GM12892 (cell line): ENCODE measurements at regions not wholly inside any gene's neighbourhood (a gene's known extent, or its start where the extent isn't known, plus 50 kb on each side); places are given as distances from the start of the nearest gene placed in this dataset.

Experiments
- DNase-seq: peaks from one replicate; pipeline ENCODE4 v3.0.0; 2011; ENCODE audit not compliant: insufficient read length
- FAIRE-seq: peaks from 2 replicates; lab custom pipeline; 2011; peaks lifted over from hg19 to GRCh38; lab: Jason Lieb, UNC
- POLR2A ChIP-seq: IDR thresholded peaks from 2 replicates; pipeline ENCODE4 v1.6.1; 2011; ENCODE audit warnings: low read depth, low read length, control low read depth
- POLR2AphosphoS5 ChIP-seq: IDR thresholded peaks from 2 replicates; pipeline ENCODE4 v1.6.1; 2011; ENCODE audit warnings: low read depth, low read length, control low read depth
- TAF1 ChIP-seq: IDR thresholded peaks from 2 replicates; pipeline ENCODE4 v1.6.1; 2011; ENCODE audit warnings: low read depth, mild to moderate bottlenecking, control low read depth, low read length, borderline replicate concordance

DNA sequence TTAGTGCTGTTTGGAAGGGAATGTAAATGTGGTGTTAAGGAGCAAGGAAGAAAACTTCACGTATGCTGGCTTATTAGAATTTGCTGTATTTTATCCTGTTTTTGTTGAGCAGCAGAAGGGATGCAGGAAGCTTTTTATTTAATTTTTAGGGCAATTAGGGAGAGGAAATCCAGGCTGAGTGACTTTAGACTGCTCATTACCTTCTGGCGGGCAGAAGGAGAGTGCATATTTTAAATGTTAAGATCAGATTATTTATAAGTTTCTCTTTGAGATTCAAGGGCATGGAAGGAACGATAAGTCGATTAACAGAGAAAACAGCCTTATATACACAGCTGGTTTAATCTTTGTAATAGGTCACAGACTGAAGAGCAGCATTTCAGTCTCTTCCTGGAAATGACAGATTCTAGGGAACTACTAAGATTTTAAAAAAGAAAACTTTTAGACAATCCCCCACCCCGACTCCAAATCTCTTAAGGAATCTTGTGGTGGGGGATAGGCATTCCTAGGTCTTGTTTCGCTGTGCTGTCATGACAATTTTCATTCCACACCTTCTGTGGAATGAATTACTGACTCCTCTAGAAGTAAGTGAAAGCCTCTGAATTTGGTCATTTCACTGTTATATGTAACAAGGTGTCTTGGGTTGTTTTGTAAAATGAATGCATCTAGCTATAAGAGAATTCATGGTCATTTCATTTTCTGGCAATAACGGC is 402.5 kb downstream of the RAPGEF2 start:
- no peak for TF ChIP-seq TAF1
- no peak for TF ChIP-seq POLR2A
- TF ChIP-seq POLR2AphosphoS5, result no peak
- DNase-seq (no peak), FAIRE-seq (no peak)

DNA sequence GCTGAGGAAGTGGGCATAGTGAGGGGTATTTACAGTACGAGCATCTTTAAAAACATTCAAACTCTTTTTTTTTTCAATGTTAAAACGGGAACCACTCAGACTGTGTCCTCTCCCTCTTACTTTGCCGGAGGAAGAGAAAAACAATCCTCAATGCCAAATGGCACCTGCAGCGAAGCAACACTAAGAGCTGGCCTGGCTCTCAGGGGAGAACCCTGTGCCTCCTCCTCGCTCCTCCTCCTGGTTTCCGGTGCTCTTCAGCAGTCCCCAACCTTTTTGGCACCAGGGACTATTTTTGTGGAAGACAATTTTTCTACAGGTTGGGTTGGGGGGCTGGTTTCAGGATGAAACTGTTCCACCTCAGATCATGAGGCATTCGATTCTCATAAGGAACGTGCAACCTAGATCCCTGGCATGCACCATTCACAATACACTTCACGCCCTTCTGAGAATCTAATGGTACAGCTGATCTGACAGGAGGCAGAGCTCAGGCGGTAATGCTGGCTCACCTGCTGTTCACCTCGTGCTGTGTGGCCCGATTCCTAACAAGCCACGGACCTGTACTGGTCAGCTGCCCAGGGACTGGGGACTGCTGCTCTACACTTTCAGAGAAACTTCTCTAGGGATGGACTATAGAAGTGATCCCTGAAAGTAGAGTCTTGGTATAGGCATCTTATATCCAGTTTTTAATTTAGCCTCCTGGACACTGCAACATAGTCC is 404.1 kb downstream of the RAPGEF2 start:
- no peak for FAIRE-seq
- DNase-seq, result no peak
- no peak for TF ChIP-seq POLR2AphosphoS5
- TF ChIP-seq TAF1, result no peak
- TF ChIP-seq POLR2A, result no peak

DNA sequence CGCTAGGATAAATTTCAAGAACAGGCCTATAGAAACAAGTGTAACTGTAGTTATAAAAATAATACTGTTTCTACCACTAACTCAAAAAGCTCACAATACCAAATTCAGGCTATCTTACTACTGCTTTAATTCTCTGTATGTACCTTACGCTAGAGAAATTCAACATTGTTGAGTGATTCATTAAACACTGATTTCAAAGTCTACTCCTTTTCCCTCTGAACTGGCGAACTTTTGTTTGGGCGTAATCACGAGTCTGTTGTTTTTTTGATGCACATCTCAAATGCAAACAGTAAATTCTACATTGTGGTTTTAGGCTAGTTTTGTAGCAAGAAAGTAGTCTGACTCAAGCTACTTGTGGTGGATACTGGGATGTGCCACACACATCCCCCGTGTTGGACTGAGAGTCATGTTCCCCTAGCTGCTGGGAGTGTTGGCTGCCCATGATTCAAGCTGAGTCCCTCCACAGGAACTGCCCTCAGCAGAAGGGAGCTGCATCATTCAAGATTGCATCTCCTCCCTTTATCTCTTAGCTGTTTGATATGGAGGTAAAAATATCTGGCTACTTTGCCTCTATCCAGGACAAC is 406.1 kb downstream of the RAPGEF2 start:
- DNase-seq (no peak), FAIRE-seq (no peak)
- TF ChIP-seq TAF1, result no peak
- no peak for TF ChIP-seq POLR2A
- no peak for TF ChIP-seq POLR2AphosphoS5

DNA sequence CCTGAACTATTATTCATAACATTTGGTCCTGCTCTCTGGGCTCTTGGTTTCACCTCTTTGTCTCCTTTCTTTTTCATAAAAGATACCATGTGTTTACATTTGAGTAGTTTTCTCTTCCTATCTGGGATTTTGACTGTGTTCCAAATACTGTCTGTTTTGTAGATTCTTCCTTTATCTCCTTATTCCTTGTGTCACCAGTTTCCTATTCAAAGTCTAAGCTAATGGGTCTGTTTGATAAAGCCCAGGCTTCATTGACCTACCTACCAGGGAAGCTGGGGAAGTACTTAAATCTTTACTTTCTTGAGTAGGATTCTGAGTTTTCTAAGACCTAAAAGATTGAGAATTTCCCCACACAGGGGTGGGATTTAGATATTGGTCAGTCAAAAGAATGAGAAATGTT is 409.5 kb downstream of the RAPGEF2 start:
- TF ChIP-seq POLR2A (no peak), TAF1 (no peak), POLR2AphosphoS5 (no peak)
- FAIRE-seq (no peak), DNase-seq (no peak)

DNA sequence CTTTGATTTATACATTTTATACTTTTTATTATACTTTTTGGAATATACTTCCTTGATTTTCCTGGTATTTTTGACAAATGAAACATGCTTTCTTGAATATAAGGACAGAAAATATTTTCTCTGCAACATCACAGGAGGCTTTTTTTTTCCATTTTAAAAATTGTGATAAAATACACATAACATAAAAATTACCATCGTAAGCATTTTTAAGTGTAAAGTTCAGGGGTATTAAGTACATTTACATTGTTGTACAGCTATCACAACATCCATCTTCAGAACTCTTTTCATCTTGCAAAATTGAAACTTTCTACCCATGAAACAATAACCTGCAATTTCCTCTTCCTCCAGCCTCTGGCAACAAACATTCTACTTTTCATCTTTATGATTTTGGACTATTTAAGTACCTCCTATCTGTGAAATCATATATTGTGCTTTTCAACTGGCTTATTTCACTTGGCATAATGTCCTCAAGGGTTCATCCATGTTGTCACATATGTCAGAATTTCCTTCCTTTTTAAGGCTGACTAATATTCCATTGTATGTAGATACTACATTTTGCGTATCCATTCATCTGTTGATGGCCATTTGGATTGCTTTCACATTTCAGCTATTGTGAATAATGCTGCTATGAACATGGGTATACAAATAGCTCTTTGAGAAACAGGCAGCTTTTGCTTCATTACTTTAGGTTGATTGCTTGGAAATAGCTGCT is 412.6 kb downstream of the RAPGEF2 start:
- FAIRE-seq (no peak), DNase-seq (no peak)
- TF ChIP-seq TAF1 (no peak), POLR2AphosphoS5 (no peak), POLR2A (no peak)

DNA sequence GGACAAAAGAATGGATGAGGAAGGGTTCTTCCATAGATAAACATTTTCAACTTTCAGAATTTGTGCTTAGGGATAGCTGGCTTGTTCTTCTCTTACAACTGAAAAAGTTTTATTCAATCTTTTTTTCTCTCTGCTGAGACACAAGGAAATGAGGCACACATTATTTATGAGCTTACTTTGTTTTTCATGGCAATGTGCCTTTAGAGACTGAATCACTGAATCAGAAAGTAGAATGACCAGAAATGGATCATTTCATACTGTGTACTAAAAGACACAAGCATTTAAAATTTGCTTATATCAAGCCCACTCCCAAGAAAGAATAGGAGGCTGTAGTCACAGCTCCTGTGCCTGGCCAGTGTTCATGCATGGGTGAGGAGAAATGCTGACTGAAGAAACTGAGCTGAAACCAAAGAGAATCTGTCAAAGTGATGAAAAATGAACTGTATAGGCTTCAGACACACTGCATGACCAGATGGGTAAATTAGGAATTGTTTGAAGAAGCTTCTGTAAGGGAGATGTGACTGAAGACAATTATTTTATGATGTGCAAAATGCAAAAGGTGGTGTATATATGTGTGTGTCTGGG is 413.8 kb downstream of the RAPGEF2 start:
- FAIRE-seq (no peak), DNase-seq (no peak)
- no peak for TF ChIP-seq TAF1
- no peak for TF ChIP-seq POLR2A
- TF ChIP-seq POLR2AphosphoS5, result no peak

DNA sequence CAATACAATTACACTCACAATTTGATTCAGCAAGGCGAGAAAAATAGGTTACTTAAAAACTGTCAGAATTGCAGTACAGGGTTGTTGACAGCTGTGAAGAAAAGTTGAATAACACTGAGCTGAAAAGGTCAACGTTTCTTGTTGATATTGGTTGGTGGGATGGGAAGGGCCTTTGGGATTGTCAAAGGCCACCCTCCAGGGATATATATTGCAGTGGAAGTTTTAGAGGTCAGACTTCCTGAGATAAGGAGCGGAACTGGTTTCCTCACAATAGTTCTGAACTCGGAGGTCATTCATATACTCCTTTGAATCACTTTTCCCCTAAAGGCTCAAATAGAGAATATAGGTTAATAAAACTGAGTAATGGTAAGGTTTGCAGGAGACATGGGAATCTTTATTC is 417.2 kb downstream of the RAPGEF2 start:
- no peak for DNase-seq
- no peak for FAIRE-seq
- TF ChIP-seq POLR2A (no peak), POLR2AphosphoS5 (no peak), TAF1 (no peak)

DNA sequence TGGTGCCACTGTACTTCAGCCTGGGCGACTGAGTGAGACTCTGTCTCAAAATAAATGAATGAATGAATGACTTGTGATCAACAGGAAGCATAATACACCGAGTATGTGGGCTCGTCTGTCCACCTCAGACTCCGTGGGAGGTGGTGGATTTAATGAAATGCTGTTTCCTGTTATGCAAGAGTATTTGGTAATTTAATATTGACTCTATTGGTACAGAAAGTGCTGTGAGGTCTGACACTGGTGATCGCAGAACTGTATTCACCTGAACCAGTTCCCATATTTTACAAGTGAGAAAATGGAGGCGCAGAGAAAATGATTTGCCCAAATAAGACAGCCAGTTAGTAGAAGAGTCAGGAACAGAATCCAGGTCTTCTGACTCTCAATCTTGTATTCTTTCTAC is 423.3 kb downstream of the RAPGEF2 start:
- no peak for TF ChIP-seq TAF1
- no peak for TF ChIP-seq POLR2AphosphoS5
- no peak for TF ChIP-seq POLR2A
- FAIRE-seq (no peak), DNase-seq (no peak)

DNA sequence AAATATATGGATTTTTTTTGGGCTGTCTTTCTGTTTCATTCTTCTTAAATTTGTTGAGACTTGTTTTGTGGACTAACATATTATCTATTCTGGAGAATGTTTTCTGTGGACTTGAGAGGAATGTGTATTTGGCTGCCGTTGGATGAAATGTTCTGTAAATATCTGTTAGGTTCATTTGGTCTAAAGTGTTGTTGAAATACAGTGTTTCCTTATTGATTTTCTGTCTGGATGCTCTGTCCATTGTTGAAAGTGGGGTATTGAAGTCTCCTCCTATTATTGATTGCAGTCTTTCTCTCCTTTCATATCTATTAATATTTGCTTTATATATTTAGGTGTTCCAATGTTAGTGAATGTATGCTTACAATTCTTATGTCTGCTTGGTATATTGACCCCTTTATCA is 431.8 kb downstream of the RAPGEF2 start:
- DNase-seq (no peak), FAIRE-seq (no peak)
- no peak for TF ChIP-seq POLR2A
- TF ChIP-seq POLR2AphosphoS5, result no peak
- TF ChIP-seq TAF1, result no peak

DNA sequence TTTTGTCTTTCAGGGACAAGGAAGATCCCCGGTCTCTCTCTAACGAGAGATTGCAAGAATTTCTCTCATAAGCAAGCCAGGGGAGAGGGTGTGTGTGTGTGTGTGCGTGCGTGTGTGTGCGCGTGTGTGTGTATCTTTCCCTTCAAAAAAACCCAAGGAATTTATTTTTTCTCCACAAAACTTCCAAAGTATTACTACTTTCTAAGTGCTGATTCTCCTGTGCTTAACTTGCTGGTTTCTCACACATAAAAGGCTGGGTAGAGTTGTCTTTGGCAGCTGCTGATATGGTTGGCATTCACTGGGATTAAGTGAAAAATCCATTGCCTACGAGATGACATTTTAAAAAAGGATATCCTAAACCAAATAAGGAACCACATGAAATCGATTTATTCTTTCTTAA is 435.7 kb downstream of the RAPGEF2 start:
- FAIRE-seq (no peak), DNase-seq (no peak)
- no peak for TF ChIP-seq TAF1

DNA sequence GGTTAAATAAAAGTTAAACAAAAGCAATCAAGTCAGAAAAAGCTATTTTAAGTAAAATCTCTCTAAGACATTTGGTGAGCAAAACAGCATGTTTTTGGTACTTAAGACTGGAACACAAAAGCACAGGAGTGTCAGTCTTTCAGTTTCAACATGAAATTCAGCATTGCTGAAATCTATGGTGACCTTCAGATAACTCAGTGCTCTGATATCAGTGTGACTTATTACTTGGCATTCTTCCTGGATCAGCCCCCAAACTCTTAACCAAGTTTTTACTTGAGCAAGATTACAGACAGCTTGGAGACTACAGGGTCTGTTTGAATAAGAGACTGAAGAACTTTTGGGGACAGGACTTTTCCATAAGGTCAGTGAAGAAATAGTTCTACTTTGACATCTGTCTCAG is 437.2 kb downstream of the RAPGEF2 start:
- FAIRE-seq (no peak), DNase-seq (no peak)
- no peak for TF ChIP-seq POLR2AphosphoS5
- TF ChIP-seq POLR2A, result no peak
- TF ChIP-seq TAF1, result no peak
